Erythroblast (primary cell): ENCODE measurements at regions not wholly inside any gene's neighbourhood (a gene's known extent, or its start where the extent isn't known, plus 50 kb on each side); places are given as distances from the start of the nearest gene placed in this dataset.

Experiments
- GATA1 ChIP-seq: IDR thresholded peaks from 2 replicates; pipeline ENCODE4 v1.6.1; 2011; ENCODE audit warnings: low read depth, mild to moderate bottlenecking, control low read depth, low read length, moderate library complexity
- POLR2A ChIP-seq: IDR thresholded peaks from 2 replicates; pipeline ENCODE4 v1.6.1; 2011; ENCODE audit warnings: mild to moderate bottlenecking, low read length

DNA sequence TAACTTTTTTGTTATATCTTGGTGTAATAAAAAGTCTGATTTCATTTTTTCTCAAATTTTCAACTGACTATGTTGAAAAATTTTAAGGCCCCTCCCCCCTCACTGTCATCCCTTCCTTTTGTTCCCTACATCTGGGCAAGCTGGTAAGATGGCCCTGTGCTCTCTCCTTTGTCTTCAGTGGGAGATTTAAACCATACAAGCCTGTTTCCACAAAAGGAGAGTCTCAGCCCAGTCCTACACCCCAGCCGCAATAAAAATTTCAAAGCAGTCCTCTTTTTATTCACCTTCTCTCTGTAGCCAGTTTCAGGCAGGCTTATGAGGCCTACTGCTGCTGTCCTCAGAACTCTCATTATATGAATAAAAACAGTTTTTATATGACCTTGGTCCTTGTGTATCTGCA is 630.5 kb downstream of the CBLN2 start:
- TF ChIP-seq POLR2A (no peak), GATA1 (no peak)
